GM23248 (cell line): ENCODE measurements at regions not wholly inside any gene's neighbourhood (a gene's known extent, or its start where the extent isn't known, plus 50 kb on each side); places are given as distances from the start of the nearest gene placed in this dataset.

Source experiments
- DNase-seq: peaks from one replicate; pipeline ENCODE4 v3.0.0-alpha.2; 2015
- H2AFZ ChIP-seq: fragments of 200-600 bp; sonication (generic); 2 replicates; pipeline ENCODE4 v1.6.1; 2016; ENCODE audit warnings: antibody characterized with exemption
- H3F3A ChIP-seq: fragments of 200-600 bp; sonication (generic); 2 replicates; pipeline ENCODE4 v1.6.1; 2016; ENCODE audit warnings: mild to moderate bottlenecking, antibody characterized with exemption, mixed run types; ENCODE audit not compliant: insufficient read depth
- H3K27ac ChIP-seq: fragments of 200-600 bp; sonication (generic); 2 replicates; pipeline ENCODE4 v1.5.1; 2016; ENCODE audit warnings: mild to moderate bottlenecking
- H3K27me3 ChIP-seq: fragments of 200-600 bp; sonication (generic); replicated peaks from 2 replicates; pipeline ENCODE4 v1.6.1; 2016; ENCODE audit warnings: mild to moderate bottlenecking; ENCODE audit not compliant: insufficient read depth
- H3K36me3 ChIP-seq: fragments of 200-600 bp; sonication (generic); 2 replicates; pipeline ENCODE4 v1.6.1; 2016; ENCODE audit warnings: low read depth, mild to moderate bottlenecking
- H3K4me1 ChIP-seq: fragments of 200-600 bp; sonication (generic); 2 replicates; pipeline ENCODE4 v1.6.1; 2016; ENCODE audit warnings: mild to moderate bottlenecking; ENCODE audit not compliant: insufficient read depth
- H3K4me2 ChIP-seq: fragments of 200-600 bp; sonication (generic); one replicate; pipeline ENCODE4 v1.6.1; 2016; ENCODE audit warnings: mild to moderate bottlenecking; ENCODE audit not compliant: unreplicated experiment
- H3K4me3 ChIP-seq: fragments of 200-600 bp; sonication (generic); 2 replicates; pipeline ENCODE4 v1.5.1; 2016; ENCODE audit warnings: mild to moderate bottlenecking
- H3K79me2 ChIP-seq: fragments of 200-600 bp; sonication (generic); 2 replicates; pipeline ENCODE4 v1.6.1; 2016; ENCODE audit warnings: mild to moderate bottlenecking; ENCODE audit not compliant: insufficient read depth
- H3K9ac ChIP-seq: fragments of 200-600 bp; sonication (generic); 2 replicates; pipeline ENCODE4 v1.6.1; 2016; ENCODE audit warnings: mild to moderate bottlenecking
- H3K9me2 ChIP-seq: fragments of 200-600 bp; sonication (generic); 2 replicates; pipeline ENCODE4 v1.6.1; 2016; ENCODE audit warnings: mixed run types, mild to moderate bottlenecking, moderate library complexity; ENCODE audit not compliant: insufficient read depth
- H3K9me3 ChIP-seq: fragments of 200-600 bp; sonication (generic); one replicate; pipeline ENCODE4 v1.6.1; 2017; ENCODE audit warnings: low read depth
- H4K20me1 ChIP-seq: fragments of 200-600 bp; sonication (generic); 2 replicates; pipeline ENCODE4 v1.6.0; 2016; ENCODE audit not compliant: insufficient read depth
- EZH2 ChIP-seq: fragments of 200-600 bp; sonication (generic); IDR thresholded peaks from 2 replicates; pipeline ENCODE4 v1.6.1; 2018; ENCODE audit warnings: antibody characterized with exemption, mild to moderate bottlenecking; ENCODE audit not compliant: insufficient read depth, poor library complexity, severe bottlenecking
- EZH2phosphoT487 ChIP-seq: fragments of 200-600 bp; sonication (generic); IDR thresholded peaks from 2 replicates; pipeline ENCODE4 v1.6.1; 2018; ENCODE audit warnings: antibody characterized with exemption, moderate library complexity, mild to moderate bottlenecking, low read depth; ENCODE audit not compliant: insufficient read depth
- WGBS, 2 experiments: methylation state at CpG; one replicate each; pipeline ENCODE4 v1.1.6; 2015 to 2017; ENCODE audit warnings: low lambda C conversion rate in 2 of 2, low coverage in 1 of 2; ENCODE audit errors: missing lambda C conversion rate in 2 of 2; 5-methylcytosine and 5-hydroxymethylcytosine counted together
- in situ Hi-C: fragments of 300-500 bp; cut with MboI; formaldehyde crosslinking; loops from 2 replicates; pipeline ENCODE4 v1.15.0; 2020

GRCh38 chr2:47631792-47632398 is 61.1 kb upstream of the KCNK12 start:
- H4K20me1 ChIP-seq = no peaks in the 10 kb centered on the region
- no peaks in the 10 kb centered on the region for H3K9me2 ChIP-seq
- no peaks in the 10 kb centered on the region for H3K79me2 ChIP-seq
- peak overlapping the region; percentile 70 for H2AFZ ChIP-seq
- H3K4me3 ChIP-seq = no peak overlapping the region
- H3K4me1 ChIP-seq = peaks cover 11% of the 10 kb centered on the region
- no peaks in the 10 kb centered on the region for H3K36me3 ChIP-seq
- no peaks in the 10 kb centered on the region for H3K9me3 ChIP-seq
- TF ChIP-seq EZH2 = no peak
- TF ChIP-seq EZH2phosphoT487 = no peak
- H3F3A ChIP-seq = no peaks in the 10 kb centered on the region
- WGBS, 2 experiments = 46 to 47% methylated on average over 12 of the region's 12 CpGs
- DNase-seq = peak; percentile 95
- peak overlapping the region; percentile 29; the same call in 1 of the 2 replicates for H3K27ac ChIP-seq
- H3K9ac ChIP-seq = peak overlapping the region; percentile 41; the same call in 1 of the 2 replicates
- no peak overlapping the region for H3K4me2 ChIP-seq
- in situ Hi-C loops = no loop called here
- no peaks in the 10 kb centered on the region for H3K27me3 ChIP-seq

GRCh38 chr2:47631306-47631705 is 60.5 kb upstream of the KCNK12 start:
- peak overlapping the region; percentile 70 for H2AFZ ChIP-seq
- no peak for DNase-seq
- no peaks in the 10 kb centered on the region for H4K20me1 ChIP-seq
- in situ Hi-C loops = no loop called here
- H3K4me2 ChIP-seq = no peak overlapping the region
- no peaks in the 10 kb centered on the region for H3K27me3 ChIP-seq
- TF ChIP-seq EZH2 (no peak), EZH2phosphoT487 (no peak)
- peak overlapping the region; percentile 41; the same call in 1 of the 2 replicates for H3K9ac ChIP-seq
- no peaks in the 10 kb centered on the region for H3K79me2 ChIP-seq
- no peak overlapping the region for H3K4me3 ChIP-seq
- peak overlapping the region; percentile 29; the same call in 1 of the 2 replicates for H3K27ac ChIP-seq
- H3F3A ChIP-seq = no peaks in the 10 kb centered on the region
- peaks cover 11% of the 10 kb centered on the region for H3K4me1 ChIP-seq
- no peaks in the 10 kb centered on the region for H3K9me2 ChIP-seq
- WGBS, 2 experiments = 97 to 100% methylated on average over 6 of the region's 6 CpGs
- H3K9me3 ChIP-seq = no peaks in the 10 kb centered on the region
- no peaks in the 10 kb centered on the region for H3K36me3 ChIP-seq

GRCh38 chr2:47629501-47630460 is 59.0 kb upstream of the KCNK12 start:
- no peaks in the 10 kb centered on the region; the same call in 1 of the 2 replicates for H3K27me3 ChIP-seq
- no peak overlapping the region for H3K9ac ChIP-seq
- in situ Hi-C loops = no loop called here
- no peak overlapping the region for H3K4me2 ChIP-seq
- no peak overlapping the region for H3K4me3 ChIP-seq
- no peaks in the 10 kb centered on the region for H3K9me3 ChIP-seq
- no peaks in the 10 kb centered on the region for H3K9me2 ChIP-seq
- no peaks in the 10 kb centered on the region for H3K36me3 ChIP-seq
- TF ChIP-seq EZH2 = no peak
- no peak for TF ChIP-seq EZH2phosphoT487
- no peak for DNase-seq
- no peaks in the 10 kb centered on the region for H3K79me2 ChIP-seq
- peaks cover 11% of the 10 kb centered on the region for H3K4me1 ChIP-seq
- WGBS, 2 experiments = 72 to 75% methylated on average over 7 of the region's 7 CpGs
- H3K27ac ChIP-seq = no peak overlapping the region
- no peaks in the 10 kb centered on the region for H3F3A ChIP-seq
- no peak overlapping the region for H2AFZ ChIP-seq
- H4K20me1 ChIP-seq = no peaks in the 10 kb centered on the region

GRCh38 chr2:47628904-47629303 is 58.1 kb upstream of the KCNK12 start:
- no peak overlapping the region for H3K9ac ChIP-seq
- no peaks in the 10 kb centered on the region for H3K36me3 ChIP-seq
- no peak for TF ChIP-seq EZH2phosphoT487
- no peak for TF ChIP-seq EZH2
- no peaks in the 10 kb centered on the region for H4K20me1 ChIP-seq
- H3K27me3 ChIP-seq = no peaks in the 10 kb centered on the region; the same call in 1 of the 2 replicates
- H2AFZ ChIP-seq = no peak overlapping the region
- no peaks in the 10 kb centered on the region for H3K9me3 ChIP-seq
- H3K4me1 ChIP-seq = peaks cover 11% of the 10 kb centered on the region
- DNase-seq = no peak
- no peaks in the 10 kb centered on the region for H3K79me2 ChIP-seq
- H3K27ac ChIP-seq = no peak overlapping the region
- no peaks in the 10 kb centered on the region for H3F3A ChIP-seq
- no peaks in the 10 kb centered on the region for H3K9me2 ChIP-seq
- H3K4me3 ChIP-seq = no peak overlapping the region
- WGBS, 2 experiments = 60 to 61% methylated on average over 3 of the region's 3 CpGs
- in situ Hi-C loops = no loop called here
- H3K4me2 ChIP-seq = no peak overlapping the region
